Hepatocyte (in vitro differentiated cells): ENCODE measurements at regions not wholly inside any gene's neighbourhood (a gene's known extent, or its start where the extent isn't known, plus 50 kb on each side); places are given as distances from the start of the nearest gene placed in this dataset.
"Not testable (repeated sequence)": the region's sequence is repeated elsewhere in the genome, so short reads cannot be mapped to it uniquely, and the experiment has no call there.

Experiments
- EZH2 ChIP-seq: fragments of 200-600 bp; sonication (generic); IDR thresholded peaks from 2 replicates; pipeline ENCODE4 v1.6.1; 2016; ENCODE audit warnings: antibody characterized with exemption, mild to moderate bottlenecking, borderline replicate concordance
- TF ChIP-seq, protein P1 (sequence below): fragments of 200-600 bp; sonication (generic); IDR thresholded peaks from 2 replicates; pipeline ENCODE4 v1.5.1; 2016; ENCODE audit warnings: antibody characterized with exemption, mild to moderate bottlenecking; ENCODE audit not compliant: poor library complexity

GRCh38 chr22:11369612-11370307, 4158.2 kb upstream of the OR11H1 start:
- TF ChIP-seq, protein P1, sequence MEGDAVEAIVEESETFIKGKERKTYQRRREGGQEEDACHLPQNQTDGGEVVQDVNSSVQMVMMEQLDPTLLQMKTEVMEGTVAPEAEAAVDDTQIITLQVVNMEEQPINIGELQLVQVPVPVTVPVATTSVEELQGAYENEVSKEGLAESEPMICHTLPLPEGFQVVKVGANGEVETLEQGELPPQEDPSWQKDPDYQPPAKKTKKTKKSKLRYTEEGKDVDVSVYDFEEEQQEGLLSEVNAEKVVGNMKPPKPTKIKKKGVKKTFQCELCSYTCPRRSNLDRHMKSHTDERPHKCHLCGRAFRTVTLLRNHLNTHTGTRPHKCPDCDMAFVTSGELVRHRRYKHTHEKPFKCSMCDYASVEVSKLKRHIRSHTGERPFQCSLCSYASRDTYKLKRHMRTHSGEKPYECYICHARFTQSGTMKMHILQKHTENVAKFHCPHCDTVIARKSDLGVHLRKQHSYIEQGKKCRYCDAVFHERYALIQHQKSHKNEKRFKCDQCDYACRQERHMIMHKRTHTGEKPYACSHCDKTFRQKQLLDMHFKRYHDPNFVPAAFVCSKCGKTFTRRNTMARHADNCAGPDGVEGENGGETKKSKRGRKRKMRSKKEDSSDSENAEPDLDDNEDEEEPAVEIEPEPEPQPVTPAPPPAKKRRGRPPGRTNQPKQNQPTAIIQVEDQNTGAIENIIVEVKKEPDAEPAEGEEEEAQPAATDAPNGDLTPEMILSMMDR, result not testable (repeated sequence)
- not testable (repeated sequence) for TF ChIP-seq EZH2
